ENCODE measurements at regions not wholly inside any gene's neighbourhood (a gene's known extent, or its start where the extent isn't known, plus 50 kb on each side); places are given as distances from the start of the nearest gene placed in this dataset.

DNA sequence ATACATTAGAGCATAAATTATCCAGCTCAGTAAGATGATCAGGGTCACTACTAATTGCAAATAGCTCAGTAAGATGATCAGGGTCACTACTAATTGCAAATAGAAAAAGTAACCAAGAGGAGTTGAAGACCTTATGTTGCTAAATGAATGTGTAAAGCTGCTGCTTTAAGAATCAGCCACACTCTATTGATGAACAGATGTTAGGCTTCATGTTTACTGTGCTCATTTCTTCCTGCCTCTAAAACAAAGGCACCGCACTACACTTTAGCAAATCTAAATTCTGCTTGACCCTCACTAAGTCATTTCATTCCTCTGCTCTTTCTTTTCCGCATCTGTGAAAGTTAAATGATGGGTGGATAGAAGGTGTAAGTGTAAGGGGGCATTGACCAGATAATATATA is 92.6 kb upstream of the PLSCR4 start:
- Histone ChIP-seq H3T11ph (ENCODE audit: low read length) (no peak overlapping the region), H3K79me1 (ENCODE audit: insufficient read depth, low read depth, low read length, poor library complexity, severe bottlenecking) (no peaks in the 10 kb centered on the region), H3K79me2 (ENCODE audit: insufficient read depth, low read length) (0 out of 2 replicates have a peak, but pooled peaks cover 1% of the 10 kb centered on the region), H3K27me3 (ENCODE audit: insufficient read depth, low read length) (no peaks in the 10 kb centered on the region), H3K14ac (ENCODE audit: insufficient read depth, low read length) (no peak overlapping the region), H3K23me2 (ENCODE audit: insufficient read length, low read depth, low read length, poor library complexity, severe bottlenecking) (no peaks in the 10 kb centered on the region), H3K27ac (ENCODE audit: insufficient read length, low read depth, low read length) (no peak overlapping the region), H2BK15ac (ENCODE audit: low read depth, low read length) (no peak overlapping the region), H4K20me1 (ENCODE audit: control insufficient read depth, insufficient read depth, insufficient read length) (no peaks in the 10 kb centered on the region), H2BK5ac (ENCODE audit: insufficient read length, low read length) (no peak overlapping the region), H2AFZ (ENCODE audit: low read length) (no peak overlapping the region), H3K4me1 (ENCODE audit: insufficient read depth, low read length) (peaks cover 3% of the 10 kb centered on the region; the same call in 1 of the 2 replicates), H4K8ac (replicated peaks; ENCODE audit: insufficient read length, low read depth, low read length) (no peak overlapping the region), H3K4me2 (ENCODE audit: insufficient read depth, insufficient read length, low read length) (no peak overlapping the region), H2AK5ac (ENCODE audit: insufficient read length, low read length) (no peak overlapping the region), H3K9ac (ENCODE audit: extremely low read depth, insufficient read length, low read length) (no peak overlapping the region), H3K18ac (ENCODE audit: insufficient read length, low read depth, low read length) (no peak overlapping the region), H3K4ac (ENCODE audit: low read depth, low read length) (no peak overlapping the region), H2BK120ac (ENCODE audit: low read depth, low read length, poor library complexity, severe bottlenecking) (no peak overlapping the region), H3K9me3 (ENCODE audit: control insufficient read depth, low read depth, low read length) (no peaks in the 10 kb centered on the region), H2BK20ac (ENCODE audit: low read depth, low read length, poor library complexity, severe bottlenecking) (no peak overlapping the region), H4K5ac (ENCODE audit: insufficient read length, low read depth, low read length) (no peak overlapping the region), H3K56ac (ENCODE audit: insufficient read length, low read depth, low read length) (no peak overlapping the region), H2BK12ac (ENCODE audit: insufficient read length, low read depth, low read length) (no peak overlapping the region), H3K23ac (ENCODE audit: insufficient read length, low read depth, low read length) (no peak overlapping the region), H4K91ac (ENCODE audit: insufficient read length, low read depth, low read length) (no peak overlapping the region)
- no peak for DNase-seq
- H3K9me3 Mint-ChIP-seq, result peaks cover 0 to 2% of the 10 kb centered on the region in 2 experiments; a peak in 1 of 5 replicates
- H3K4me1 Mint-ChIP-seq, result peaks cover 26 to 34% of the 10 kb centered on the region in 2 experiments
- TF ChIP-seq, protein P1, sequence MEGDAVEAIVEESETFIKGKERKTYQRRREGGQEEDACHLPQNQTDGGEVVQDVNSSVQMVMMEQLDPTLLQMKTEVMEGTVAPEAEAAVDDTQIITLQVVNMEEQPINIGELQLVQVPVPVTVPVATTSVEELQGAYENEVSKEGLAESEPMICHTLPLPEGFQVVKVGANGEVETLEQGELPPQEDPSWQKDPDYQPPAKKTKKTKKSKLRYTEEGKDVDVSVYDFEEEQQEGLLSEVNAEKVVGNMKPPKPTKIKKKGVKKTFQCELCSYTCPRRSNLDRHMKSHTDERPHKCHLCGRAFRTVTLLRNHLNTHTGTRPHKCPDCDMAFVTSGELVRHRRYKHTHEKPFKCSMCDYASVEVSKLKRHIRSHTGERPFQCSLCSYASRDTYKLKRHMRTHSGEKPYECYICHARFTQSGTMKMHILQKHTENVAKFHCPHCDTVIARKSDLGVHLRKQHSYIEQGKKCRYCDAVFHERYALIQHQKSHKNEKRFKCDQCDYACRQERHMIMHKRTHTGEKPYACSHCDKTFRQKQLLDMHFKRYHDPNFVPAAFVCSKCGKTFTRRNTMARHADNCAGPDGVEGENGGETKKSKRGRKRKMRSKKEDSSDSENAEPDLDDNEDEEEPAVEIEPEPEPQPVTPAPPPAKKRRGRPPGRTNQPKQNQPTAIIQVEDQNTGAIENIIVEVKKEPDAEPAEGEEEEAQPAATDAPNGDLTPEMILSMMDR (conservative IDR thresholded peaks at IDR 0.05), result no peak
- no peaks in the 10 kb centered on the region for H3K27me3 Mint-ChIP-seq (ENCODE audit: low read depth)
- H3K36me3 Mint-ChIP-seq (ENCODE audit: insufficient read depth in 1 of 3, low read depth in 3 of 3), result peaks cover 0 to 2% (median 0%) of the 10 kb centered on the region in 3 experiments; a peak in 2 of 7 replicates
- no peak overlapping the region for H3K27ac Mint-ChIP-seq
- no peak overlapping the region for H3K4me3 Mint-ChIP-seq
- WGBS (ENCODE audit: extremely low coverage, insufficient read length, low lambda C conversion rate), result no CpG with 5 or more reads among the region's 2 CpGs

Data from H9 (cell line).